HG03135 (cell line): ENCODE measurements at regions not wholly inside any gene's neighbourhood (a gene's known extent, or its start where the extent isn't known, plus 50 kb on each side); places are given as distances from the start of the nearest gene placed in this dataset.
"Not testable (repeated sequence)": the region's sequence is repeated elsewhere in the genome, so short reads cannot be mapped to it uniquely, and the experiment has no call there.

ENCODE experiments used
- ATAC-seq: cut with Tn5 transposase; IDR thresholded peaks from one replicate; pipeline ENCODE4 v1.9.1; 2021; ENCODE audit warnings: mild to moderate bottlenecking, moderate library complexity; ENCODE audit not compliant: unreplicated experiment

DNA sequence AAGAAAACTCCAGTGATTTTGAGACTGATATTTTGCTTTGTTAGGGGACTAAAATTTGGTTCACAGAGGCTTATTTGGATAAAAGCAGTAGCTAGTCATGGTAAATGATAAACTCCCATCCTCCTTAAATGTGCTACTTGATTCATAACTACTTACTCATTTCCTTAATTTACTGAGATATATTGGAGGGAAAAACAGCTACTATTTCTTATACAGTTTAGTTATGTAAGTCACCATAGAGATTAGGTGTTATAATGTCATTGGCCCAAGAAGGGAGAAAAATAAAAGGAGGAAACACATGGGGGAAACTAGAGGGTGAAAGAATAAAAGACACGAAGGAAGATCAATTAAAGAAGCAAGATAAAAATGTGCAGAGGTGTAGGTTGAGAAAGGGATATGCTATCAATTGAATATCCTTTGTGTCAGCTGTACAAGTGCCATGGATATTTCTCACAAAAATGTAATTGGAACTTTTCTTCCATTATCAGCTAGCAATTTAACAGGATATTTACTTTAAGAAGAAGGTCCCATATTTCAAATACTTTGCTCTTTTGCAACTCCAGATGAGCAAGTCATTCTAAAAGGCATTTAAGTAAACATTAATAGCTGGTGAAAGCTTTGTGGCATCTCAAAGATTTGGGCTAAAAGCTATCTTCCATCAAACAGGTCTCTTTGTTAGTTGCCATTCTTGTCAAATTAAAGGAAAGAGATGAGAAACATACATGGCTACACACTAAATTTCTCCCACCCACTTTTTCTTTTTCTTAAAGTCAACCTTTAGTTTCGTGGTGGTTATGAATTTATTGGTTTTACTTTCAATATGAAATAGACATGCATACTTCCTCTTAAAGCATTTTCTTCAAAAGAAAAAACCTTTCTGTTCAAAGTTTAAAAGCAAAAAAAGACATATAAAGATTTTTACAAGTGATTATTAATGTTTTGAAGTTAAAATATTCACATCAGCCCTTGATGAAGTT, 439.5 kb downstream of the CCER1 start:
- peak; percentile 98 for ATAC-seq

DNA sequence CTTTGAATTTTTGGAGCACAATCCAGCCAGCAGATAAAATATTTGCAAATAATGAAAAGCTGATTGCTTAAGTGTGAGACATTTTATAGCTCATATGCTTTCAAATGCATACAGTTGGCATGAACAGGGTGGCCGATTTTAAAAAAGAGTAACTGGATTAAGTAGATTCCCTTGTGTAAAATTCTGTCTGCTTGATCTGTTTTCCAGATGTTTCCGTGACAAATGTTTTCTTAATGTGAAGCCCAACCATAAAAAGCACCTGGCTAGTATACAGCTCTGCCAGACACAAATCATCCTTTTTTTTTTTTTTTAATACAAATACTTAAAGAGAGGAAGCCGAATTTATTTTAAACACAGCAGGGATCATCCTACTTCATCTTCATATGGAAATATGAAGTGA, 440.7 kb downstream of the CCER1 start:
- ATAC-seq: no peak

DNA sequence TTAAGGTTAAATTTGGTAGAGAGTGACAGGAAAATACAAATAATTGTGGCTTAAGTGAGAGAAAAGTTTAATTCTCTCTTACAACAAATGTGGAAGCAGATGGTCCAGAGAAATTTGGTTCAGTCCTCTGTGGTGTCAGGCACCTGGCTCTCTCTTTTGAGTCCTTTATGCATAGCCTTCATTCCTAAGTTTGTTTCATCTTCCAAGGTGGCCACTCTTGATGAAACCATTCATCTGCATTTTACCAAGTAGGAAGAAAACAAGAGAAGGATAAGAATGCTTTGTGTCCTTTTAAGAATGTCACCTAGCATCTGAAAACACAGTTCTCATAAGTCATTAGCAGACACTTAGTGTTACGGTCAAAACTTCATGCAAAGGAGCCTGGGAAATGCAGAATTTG, 442.5 kb downstream of the CCER1 start:
- no peak for ATAC-seq

DNA sequence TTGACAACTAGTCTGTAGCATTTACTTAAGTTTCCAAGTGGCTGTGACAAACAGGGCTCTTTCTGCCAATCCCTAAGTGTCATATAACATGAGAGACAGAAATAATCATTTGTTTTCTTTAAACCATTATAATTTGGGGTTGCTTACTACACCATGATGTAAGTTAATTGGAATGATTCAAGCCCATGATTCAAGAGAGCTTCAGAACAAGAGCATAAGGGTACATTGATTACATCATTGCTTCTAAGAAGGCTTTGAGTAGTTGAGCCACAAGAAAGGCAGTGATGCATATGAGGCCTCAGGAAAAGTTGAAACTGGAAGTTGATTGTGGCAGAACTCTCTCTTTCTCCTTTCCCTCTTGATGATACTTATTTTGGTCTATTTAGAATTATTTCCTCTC, 444.0 kb downstream of the CCER1 start:
- ATAC-seq: no peak

DNA sequence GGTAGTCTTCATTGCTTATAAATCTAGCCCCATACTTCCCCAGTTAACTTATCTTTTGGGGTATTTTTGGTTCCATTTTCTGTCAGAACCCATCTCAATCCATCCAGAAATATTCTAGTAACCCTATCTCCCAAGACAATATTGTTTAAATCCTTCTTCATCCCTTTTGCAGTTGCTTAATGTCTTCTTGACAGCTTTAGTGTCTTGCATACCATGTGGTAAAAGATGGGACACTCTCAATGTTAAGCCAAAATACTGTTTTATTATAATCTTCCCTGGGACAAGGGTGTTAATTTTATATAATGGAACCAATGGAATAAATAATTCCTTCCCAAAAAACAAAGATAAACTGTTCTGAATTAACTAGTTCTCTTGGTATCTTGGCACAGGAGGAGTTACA, 450.2 kb downstream of the CCER1 start:
- no peak for ATAC-seq

DNA sequence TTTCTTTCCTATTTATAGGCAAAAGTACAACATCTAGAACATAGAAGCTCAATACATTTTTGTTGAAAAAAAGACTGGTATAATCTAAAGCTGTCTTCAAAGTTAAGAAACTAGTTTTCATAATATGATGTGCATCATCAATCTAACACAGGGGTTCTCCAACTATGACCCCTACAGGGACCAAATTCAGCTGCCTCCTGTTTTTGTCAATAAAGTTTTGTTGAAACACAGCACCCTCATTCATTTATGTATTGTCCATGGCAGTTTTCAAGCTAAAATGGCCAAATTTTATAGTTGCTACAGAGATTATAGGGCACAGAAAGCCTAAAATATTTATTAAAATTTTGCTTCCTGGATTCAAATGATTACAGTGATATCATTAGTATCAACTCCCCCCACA, 452.9 kb downstream of the CCER1 start:
- ATAC-seq: no peak

DNA sequence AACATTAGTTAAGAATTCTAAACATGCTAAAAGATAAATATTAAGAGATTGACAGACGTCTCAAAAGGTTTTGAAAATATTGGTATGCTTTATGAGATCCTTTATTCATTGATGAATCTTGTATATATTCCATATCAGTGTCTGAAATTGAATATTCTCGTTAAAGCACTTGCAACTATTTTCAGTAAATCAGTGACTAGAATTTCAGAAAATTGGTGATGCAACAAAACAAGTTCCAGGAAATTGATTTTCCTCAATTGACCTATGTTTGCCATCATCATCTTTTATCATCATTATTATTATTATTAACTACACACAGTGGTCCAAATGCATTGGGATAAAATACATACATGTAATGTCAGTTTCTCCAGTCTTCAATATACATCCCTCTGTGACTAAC, 453.6 kb downstream of the CCER1 start:
- ATAC-seq: no peak

DNA sequence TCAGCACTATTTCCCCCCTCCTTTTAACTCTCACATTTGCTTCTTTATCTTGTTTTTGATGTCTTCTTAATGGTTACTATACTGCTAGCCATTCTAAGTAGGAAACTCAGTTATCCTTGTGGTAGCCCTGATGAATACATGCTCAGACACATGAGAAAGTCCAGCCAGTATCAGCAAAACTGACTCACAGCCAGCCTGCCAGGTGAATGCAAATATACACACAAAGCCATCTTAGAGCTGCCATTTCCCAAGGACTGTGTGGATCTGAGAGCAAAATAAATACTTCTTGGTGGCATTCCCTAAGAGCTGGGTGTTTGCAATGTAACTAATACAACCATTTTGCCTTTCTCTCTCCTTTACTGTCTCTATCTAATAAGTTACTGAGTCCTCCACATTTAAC, 455.2 kb downstream of the CCER1 start:
- no peak for ATAC-seq

DNA sequence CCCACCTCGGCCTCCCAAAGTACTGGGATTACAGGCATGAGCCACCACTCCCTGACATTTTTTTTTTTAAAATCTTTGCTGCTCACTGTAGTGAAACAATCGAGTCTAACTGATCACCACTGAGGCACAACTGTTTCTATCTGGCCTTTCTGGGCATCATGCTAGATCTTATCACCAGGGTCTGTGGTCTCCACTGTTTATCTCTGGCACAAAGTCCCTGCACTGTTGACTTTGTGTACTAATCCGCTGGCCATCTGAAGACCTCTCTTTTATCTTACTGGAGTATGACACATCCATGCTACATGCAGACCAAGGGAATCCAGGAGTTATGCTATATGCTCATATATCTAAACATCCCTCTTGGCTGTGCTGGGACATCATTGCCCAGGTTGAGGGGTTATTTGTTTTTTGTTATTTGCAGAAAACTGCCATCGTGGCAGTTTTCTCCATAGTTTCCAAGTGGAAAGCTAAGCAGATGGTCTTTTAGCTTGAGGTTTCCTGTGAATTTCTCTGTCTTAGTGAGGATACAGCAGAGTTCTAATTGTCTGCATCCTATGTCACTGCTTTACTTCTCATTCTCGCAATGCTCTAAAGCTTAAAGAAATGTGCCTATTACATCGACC, 456.9 kb downstream of the CCER1 start:
- ATAC-seq: no peak

DNA sequence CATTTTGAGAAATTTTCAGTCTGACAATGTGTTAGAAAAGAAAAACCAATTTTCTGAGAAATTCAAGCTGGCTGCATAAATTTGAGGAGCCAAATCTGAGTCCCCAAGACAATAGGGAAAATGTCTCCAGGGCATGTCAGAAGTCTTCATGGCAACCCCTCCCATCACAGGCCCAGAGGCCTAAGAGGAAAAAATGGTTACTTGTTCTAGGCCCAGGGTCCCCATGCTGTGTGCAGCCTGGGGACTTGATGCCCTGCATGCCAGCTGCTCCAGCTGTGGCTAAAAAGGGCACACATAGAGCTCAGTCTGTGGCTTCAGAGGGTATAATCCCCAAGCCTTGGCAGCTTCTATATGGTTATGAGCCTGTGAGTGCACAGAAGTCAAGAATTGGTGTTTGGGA, 464.6 kb downstream of the CCER1 start:
- ATAC-seq: no peak

DNA sequence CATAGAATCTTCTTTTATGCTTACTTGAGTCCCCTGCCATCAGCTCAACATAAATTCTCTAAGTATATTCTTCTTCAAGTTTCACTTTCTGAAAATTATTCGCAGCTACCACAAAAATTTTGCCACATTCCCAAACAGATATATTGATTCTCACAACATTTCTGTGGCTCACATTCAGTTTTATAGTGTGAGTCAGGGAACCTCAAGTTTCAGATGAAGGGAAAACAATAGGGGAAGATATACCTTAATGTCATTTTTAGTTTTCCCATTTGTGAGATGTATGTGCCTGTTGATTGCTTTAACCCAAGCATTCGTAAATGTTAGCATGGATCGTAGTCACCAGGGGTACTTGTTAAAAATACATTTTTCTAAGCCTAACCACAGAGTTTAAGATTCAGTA, 465.8 kb downstream of the CCER1 start:
- no peak for ATAC-seq

DNA sequence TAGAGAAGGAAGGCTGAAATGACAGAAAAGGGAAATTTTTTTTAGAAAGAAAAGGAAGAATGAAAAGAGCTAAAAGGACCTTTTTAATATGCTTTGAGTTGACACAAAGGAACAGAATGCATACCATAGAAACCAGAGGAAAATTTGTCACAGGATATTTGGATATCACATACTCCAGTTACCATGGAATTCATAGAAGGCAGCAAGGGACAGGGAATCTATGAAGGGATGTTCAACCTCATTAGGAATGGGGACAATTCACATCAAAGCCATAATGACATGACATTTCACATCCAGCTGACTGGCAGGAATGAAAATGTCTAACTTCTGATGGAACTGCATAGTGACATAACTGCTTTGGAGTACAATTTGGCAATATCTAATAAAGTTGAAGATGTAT, 469.4 kb downstream of the CCER1 start:
- no peak for ATAC-seq

DNA sequence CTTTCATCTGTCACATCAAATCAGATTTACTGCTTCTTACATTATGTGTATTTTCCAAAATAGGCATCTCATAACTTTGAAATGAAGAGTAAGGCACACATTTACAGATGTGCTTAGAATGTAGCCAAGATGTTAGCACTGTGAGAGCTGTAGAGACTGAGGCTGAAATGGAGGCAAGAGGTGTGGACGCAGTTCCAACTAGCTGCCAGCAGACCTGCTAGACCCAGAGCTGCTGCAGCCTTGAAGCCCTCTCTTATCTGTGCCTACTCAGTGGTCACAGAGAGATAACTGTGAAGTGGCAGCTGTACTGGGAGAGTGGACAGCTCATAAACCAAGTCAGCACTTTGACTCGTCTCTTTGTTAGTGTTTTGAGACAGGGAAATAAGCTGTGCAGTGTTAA, 470.9 kb downstream of the CCER1 start:
- ATAC-seq: no peak

DNA sequence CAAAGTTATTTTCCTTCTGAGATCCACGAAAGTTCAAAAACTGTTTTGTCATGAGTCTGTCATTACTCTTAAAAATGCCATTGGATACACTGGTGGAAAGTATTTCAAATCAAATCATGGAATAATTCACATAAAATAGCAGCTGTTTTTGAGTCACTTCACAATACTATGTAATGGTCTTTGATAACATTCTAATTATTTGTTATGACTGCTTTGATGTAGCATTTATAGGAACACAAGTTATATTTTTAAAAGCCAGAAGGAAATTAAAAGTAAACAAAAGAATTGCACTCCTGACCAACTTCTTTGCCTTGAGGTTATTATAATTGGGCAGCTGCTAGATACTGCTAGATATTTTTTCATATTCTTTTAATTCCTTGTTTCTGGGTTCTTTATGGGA, 473.2 kb downstream of the CCER1 start:
- no peak for ATAC-seq

DNA sequence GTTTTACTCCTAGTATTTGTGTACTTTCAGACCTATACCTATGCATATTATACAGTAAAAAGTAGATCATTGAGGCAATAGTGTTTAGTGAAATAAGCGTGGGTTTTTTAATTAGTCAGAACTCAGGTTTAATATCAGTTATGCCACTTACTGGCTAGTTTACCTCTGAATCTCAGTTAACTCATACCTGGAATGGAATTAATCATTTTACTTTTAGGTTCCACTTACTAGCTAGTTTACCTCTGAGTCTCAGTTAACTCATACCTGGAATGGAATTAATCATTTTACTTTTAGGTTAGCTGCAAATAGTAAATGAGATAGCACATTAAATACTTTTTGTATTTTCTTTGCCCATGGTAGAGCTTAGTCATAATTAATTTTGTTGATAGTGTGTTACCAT, 475.7 kb downstream of the CCER1 start:
- ATAC-seq: no peak

DNA sequence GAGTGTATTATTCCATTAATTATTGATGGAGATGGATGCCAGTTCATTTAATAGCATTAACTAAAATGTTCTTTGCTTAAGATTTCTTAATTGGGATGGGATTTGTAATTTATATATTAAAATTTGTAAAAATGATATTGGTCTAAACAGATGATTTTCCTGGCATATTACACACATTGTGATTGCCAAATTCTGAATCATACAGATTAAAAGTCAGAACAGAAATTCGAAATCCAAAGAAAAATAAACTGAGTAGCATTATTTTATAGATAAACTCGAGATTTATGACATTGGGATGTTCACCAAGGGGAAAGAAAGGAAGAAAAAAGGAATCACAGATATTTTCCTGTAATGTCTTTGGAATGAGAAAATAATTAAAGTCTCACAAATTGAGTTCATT, 481.1 kb downstream of the CCER1 start:
- ATAC-seq: no peak

DNA sequence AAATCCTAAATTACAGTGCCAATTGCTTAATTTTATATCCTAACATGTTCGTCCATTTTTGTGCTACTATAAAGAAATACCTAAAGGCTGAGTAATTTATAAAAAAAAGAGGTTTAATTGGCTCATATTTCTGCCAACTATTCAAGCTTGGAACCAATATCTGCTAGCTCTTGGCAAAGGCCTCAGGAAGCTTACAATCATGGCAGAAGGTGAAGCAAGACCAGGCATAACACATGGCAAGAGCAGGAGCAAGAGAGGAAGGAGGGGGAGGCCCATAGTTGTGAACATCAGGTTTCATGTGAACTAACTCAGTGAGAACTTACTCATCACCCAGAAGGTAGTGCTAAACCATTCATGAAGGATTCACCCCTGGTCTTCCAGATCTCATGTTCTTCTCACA, 494.3 kb downstream of the CCER1 start:
- ATAC-seq: no peak

DNA sequence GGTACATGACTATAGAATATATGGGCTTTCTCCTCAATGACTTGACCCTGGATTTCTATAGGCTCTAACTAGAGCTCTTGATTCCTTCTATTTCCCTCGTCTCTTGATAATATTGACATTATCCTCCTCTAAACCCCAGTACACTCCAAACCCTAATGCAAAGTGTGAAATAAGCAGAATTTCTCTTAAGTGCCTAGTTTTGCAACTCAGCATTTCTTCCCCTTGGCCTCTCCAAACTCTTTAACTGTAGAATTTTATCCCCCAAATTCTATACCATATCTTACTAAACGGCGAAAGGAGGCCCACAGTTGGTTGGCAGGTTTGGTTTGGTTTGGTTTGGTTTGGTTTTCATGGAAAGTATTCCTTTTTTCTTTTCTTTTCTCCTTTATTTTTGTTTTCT, 498.7 kb downstream of the CCER1 start:
- no peak for ATAC-seq

DNA sequence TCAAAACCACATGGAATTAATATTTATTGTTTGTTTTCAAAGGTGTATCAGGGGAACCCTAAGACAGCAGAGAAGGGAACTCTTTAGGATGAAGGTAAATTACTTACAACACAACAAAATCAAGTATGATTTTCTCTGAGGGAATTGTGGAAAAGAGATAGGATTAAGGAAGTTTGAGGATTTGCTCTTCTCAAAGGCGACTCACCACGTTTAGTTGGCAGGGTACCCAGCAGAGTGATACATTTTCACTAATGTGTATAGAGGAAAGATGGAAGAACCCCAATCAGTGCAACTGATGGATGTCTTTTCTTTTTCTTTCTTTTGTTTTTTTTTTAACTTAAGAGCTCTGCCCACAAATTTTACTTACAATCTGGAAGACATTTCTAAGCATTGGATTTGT, 499.2 kb downstream of the CCER1 start:
- ATAC-seq: no peak

DNA sequence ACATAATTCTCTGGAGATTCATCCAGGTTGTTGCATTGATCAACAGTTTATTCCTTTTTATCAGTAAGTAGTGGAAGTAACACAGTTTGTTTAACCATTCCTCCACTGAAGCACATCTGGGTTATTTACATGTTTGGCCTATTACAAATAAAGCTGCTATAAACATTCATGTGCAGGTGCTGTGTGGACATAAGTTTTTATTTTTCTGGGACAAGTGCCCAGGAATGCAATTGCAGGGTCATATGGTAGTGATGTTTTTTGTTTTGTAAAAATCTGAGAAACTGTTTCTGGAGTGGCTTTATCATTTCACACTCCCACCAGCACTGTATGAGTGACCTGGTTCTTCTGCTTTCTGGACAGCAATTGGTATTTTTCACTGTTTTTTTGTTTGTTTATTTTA, 505.4 kb downstream of the CCER1 start:
- ATAC-seq: no peak

DNA sequence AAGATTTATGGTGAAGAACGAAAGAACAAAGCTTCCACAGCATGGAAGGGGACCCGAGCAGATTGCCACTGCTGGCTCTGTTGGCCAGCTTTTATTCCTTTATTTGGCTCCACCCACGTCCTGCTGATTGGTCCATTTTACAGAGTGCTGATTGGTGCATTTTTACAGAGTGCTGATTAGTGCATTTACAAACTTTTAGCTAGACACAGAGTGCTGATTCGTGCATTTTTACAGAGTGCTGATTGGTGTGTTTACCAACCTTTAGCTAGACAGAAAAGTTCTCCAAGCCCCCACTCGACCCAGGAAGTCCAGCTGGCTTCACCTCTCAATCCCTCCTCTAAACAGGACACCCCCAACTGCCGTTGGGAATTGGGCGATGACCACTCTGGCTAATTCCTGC, 511.5 kb downstream of the CCER1 start:
- ATAC-seq: not testable (repeated sequence)

DNA sequence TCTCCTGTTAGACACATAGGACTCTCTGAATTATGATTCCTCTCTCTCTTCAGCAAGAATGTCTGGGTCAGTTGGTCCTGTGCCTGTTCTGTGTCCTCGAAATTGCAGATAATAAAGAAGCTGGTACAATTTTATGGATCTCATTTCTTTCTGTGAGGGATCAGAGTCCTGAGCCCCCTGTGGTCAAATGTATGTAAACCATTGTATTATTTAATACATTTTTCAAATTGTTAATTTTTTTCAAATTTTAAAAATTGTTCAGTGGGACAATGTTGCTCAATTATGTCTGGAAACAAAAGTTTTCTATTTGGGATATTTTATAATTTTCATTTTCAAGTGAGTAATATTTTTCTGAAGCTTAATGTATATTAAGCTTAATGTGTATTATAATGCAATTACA, 513.5 kb downstream of the CCER1 start:
- ATAC-seq: no peak

DNA sequence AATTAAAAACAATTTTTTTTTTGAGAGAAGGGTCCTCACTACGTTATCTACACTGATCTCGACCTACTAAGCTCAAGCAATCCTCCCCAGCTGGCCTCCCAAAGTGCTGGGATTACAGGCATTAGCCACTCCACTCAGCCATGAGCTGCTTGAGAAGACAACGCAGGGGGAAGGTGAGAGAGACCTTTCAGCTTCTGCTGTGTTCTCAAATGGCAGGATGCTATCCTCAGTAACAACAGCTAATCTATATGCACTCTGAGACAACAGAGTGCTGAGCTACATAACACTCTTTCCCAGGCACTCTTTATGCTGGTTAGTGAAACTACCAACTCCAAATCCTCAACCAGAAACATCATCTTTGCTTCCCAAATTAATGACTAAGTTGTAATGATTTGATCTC, 526.1 kb downstream of the CCER1 start:
- no peak for ATAC-seq
